ENCODE measurements at regions not wholly inside any gene's neighbourhood (a gene's known extent, or its start where the extent isn't known, plus 50 kb on each side); places are given as distances from the start of the nearest gene placed in this dataset.

GRCh38 chr7:46162609-46163008 is 241.5 kb upstream of the IGFBP3 start:
- TF ChIP-seq CTCF (IDR thresholded peaks at IDR 0.05 in 4 of 5, conservative IDR thresholded peaks at IDR 0.05 in 1 of 5) (no peak), POLR2A (IDR thresholded peaks at IDR 0.05) (no peak)
